ENCODE measurements at regions not wholly inside any gene's neighbourhood (a gene's known extent, or its start where the extent isn't known, plus 50 kb on each side); places are given as distances from the start of the nearest gene placed in this dataset.

DNA sequence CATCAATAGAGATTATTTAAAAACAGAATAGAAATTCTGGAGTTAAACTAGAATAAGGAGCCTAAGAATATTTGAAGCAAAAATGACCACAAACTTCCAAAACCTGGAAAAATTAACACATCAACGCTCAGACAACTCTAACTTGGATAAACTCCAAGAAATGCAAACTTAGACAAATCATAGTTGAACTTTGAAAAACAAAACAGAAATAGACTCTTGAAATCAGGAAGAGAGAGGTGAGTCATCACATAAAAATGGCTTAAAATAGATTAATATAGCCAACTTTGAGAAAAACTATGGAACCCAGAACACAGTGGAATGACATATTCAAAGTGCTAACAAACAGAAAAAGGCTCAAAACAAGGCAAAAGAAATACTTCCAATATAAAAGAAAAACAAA is 974.2 kb downstream of the JRKL start:
- DNase-seq (ENCODE audit: low read depth) = no peak
- TF ChIP-seq, protein P1, sequence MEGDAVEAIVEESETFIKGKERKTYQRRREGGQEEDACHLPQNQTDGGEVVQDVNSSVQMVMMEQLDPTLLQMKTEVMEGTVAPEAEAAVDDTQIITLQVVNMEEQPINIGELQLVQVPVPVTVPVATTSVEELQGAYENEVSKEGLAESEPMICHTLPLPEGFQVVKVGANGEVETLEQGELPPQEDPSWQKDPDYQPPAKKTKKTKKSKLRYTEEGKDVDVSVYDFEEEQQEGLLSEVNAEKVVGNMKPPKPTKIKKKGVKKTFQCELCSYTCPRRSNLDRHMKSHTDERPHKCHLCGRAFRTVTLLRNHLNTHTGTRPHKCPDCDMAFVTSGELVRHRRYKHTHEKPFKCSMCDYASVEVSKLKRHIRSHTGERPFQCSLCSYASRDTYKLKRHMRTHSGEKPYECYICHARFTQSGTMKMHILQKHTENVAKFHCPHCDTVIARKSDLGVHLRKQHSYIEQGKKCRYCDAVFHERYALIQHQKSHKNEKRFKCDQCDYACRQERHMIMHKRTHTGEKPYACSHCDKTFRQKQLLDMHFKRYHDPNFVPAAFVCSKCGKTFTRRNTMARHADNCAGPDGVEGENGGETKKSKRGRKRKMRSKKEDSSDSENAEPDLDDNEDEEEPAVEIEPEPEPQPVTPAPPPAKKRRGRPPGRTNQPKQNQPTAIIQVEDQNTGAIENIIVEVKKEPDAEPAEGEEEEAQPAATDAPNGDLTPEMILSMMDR (IDR thresholded peaks at IDR 0.05; ENCODE audit: low read depth, low read length) = no peak
- TF ChIP-seq MYC (IDR thresholded peaks at IDR 0.05; ENCODE audit: low read depth, low read length) = no peak
- TF ChIP-seq POLR2A (IDR thresholded peaks at IDR 0.05; ENCODE audit: extremely low read depth, insufficient read length) = no peak
- TF ChIP-seq, protein P2, sequence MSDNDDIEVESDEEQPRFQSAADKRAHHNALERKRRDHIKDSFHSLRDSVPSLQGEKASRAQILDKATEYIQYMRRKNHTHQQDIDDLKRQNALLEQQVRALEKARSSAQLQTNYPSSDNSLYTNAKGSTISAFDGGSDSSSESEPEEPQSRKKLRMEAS (IDR thresholded peaks at IDR 0.05; ENCODE audit: low read depth, low read length) = no peak
- H3K4me3 ChIP-seq (ENCODE audit: low read depth, low read length) = no peak overlapping the region

DNA sequence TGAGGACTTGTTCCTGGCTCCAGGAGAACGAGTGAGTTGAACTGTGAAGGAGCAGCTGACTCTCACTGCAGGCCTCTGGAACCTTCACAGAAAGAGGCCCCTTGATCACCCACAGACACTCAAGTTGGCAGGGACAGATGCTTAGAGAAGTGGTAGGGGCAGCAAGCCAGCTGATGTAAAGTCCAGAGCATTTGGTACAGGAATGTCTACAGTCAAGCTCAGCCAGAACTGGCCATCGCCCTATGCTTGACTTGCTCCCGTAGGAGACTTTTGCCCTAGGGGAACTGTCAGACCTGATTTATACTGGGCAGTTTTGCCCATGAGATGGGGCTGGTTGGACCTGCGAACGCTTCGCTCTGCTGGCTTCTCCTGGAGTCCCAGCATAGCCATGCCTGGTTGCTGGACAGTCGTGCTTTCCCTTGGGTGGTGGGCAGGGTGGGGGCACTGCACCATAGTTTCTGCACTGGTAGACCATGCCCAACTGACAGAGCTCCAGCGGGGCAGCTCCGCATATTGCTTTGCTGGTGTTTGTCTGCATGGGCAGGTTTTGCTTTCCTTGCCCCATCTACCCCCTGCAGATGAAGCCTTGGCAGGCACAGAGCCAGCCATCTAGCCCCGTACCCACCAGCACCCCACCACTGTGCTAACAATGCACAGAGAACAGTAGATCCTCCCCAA is 977.7 kb downstream of the JRKL start:
- H3K4me3 ChIP-seq (ENCODE audit: low read depth, low read length) = no peak overlapping the region
- DNase-seq (ENCODE audit: low read depth) = no peak
- TF ChIP-seq, protein P2 (IDR thresholded peaks at IDR 0.05; ENCODE audit: low read depth, low read length) = no peak
- TF ChIP-seq POLR2A (IDR thresholded peaks at IDR 0.05; ENCODE audit: extremely low read depth, insufficient read length) (no peak), MYC (IDR thresholded peaks at IDR 0.05; ENCODE audit: low read depth, low read length) (no peak)
- TF ChIP-seq, protein P1 (IDR thresholded peaks at IDR 0.05; ENCODE audit: low read depth, low read length) = no peak

DNA sequence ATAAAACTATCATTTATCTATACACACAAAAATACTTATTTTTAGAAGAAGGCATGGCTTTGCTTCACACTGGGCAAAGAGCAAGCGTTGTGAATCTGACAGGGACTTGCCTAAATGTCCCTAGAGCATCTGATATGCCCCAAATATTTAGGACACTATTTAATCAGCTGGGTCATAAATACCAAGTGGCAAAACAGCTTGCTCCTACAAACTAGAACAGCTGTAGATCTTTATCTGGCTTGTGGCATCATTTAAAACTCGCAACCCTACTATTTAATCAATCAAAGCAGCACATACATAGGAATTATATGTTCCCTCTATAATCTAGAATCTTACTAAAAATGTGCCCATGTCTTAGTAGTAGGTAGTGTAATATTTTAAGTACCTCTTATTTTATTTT is 999.5 kb downstream of the JRKL start:
- H3K4me3 ChIP-seq (ENCODE audit: low read depth, low read length) = no peak overlapping the region
- TF ChIP-seq, protein P1 (IDR thresholded peaks at IDR 0.05; ENCODE audit: low read depth, low read length) = no peak
- no peak for DNase-seq (ENCODE audit: low read depth)

DNA sequence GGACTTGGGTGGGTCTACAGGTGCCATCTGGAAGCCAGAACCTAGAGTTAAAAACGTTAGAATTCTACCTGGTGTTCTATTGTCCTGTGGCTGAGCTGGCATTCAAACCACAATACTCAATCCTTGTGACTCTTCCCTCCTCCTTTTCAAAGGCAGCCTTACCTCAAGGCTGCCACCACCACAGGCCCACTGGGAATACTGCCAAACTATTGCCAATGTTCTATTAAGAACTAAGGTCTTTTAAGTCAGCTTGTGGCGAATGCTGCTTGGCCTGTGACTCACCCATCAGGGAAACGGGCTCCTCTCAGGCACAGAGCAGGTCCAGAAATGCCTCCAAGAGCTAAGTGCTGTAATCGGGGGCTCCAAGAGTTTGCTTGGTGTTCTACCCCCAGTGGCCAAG is 1008.4 kb downstream of the JRKL start:
- TF ChIP-seq, protein P2 (IDR thresholded peaks at IDR 0.05; ENCODE audit: low read depth, low read length) = no peak
- TF ChIP-seq, protein P1 (IDR thresholded peaks at IDR 0.05; ENCODE audit: low read depth, low read length) = no peak
- TF ChIP-seq POLR2A (IDR thresholded peaks at IDR 0.05; ENCODE audit: extremely low read depth, insufficient read length) = no peak
- TF ChIP-seq MYC (IDR thresholded peaks at IDR 0.05; ENCODE audit: low read depth, low read length) = no peak
- no peak overlapping the region for H3K4me3 ChIP-seq (ENCODE audit: low read depth, low read length)
- no peak for DNase-seq (ENCODE audit: low read depth)

DNA sequence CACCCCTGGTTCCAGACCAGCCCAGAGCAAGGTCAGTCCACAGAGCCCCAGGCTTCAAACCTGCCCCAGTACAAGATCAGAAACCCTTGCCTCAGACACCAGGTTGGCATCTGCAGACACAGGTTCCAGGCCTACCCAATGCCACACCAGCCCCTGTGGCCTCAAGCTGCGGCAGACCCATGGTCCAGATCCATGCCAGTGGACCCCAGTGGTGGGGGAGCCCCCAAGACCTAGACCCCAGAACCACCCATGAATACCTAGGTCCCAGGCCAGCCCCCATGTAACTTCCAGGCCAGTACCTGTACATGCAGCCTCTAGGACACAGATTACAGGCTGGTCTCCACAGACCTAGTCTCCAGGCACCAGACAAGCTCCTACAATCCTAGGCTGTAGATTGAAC is 1019.3 kb downstream of the JRKL start:
- H3K4me3 ChIP-seq (ENCODE audit: low read depth, low read length) = no peak overlapping the region
- no peak for DNase-seq (ENCODE audit: low read depth)
- no peak for TF ChIP-seq POLR2A (IDR thresholded peaks at IDR 0.05; ENCODE audit: extremely low read depth, insufficient read length)
- TF ChIP-seq MYC (IDR thresholded peaks at IDR 0.05; ENCODE audit: low read depth, low read length) = no peak
- TF ChIP-seq, protein P2 (IDR thresholded peaks at IDR 0.05; ENCODE audit: low read depth, low read length) = no peak
- TF ChIP-seq, protein P1 (IDR thresholded peaks at IDR 0.05; ENCODE audit: low read depth, low read length) = no peak

DNA sequence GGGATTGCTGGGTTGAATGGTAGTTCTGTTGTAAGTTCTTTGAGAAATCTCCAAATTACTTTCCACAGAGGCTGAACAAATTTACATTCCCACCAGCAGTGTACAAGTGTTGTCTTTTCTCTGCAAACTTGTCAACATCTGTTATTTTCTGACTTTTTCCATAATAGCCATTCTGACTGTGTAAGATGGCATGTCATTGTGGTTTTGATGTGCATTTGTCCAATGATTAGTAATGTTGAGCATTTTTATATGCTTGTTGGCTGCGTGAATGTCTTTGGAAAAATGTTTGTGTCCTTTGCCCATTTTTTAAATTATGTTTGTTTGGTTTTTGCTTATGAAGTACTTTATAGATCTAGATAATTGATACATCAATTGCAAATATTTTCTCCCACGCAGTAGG is 1025.0 kb downstream of the JRKL start:
- no peak overlapping the region for H3K4me3 ChIP-seq (ENCODE audit: low read depth, low read length)
- TF ChIP-seq MYC (IDR thresholded peaks at IDR 0.05; ENCODE audit: low read depth, low read length) (no peak), POLR2A (IDR thresholded peaks at IDR 0.05; ENCODE audit: extremely low read depth, insufficient read length) (no peak)
- TF ChIP-seq, protein P2 (IDR thresholded peaks at IDR 0.05; ENCODE audit: low read depth, low read length) = no peak
- TF ChIP-seq, protein P1 (IDR thresholded peaks at IDR 0.05; ENCODE audit: low read depth, low read length) = no peak
- no peak for DNase-seq (ENCODE audit: low read depth)

Measured in NB4 (cell line).